ENCODE measurements at regions not wholly inside any gene's neighbourhood (a gene's known extent, or its start where the extent isn't known, plus 50 kb on each side); places are given as distances from the start of the nearest gene placed in this dataset.
A peak's percentile ranks its signal among the peaks of the same experiment; 100 is the strongest.

DNA sequence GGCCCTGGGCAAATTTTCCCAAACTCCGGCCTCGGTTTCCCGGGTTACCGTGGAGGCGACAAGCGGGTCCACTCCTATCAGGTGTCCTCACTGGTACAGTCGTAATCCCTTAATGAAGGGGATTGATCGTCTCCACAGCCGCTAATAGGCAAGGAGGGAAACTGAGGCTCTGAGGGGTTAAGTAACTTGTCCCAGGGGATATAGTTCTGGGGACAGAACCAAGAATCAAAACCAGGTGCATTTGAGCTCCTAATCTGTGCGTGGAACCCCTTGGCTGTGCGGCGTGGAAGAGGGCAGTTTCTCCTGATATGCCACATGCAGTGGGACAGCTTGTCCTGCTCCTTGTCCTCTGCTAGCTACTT lies 157.2 kb downstream of the CYRIA start:
- intact Hi-C loops (cut with micrococcal nuclease), result loop anchor here (2.0 kb wide), 2 partner anchors 568 to 872 kb away; partner anchors contain the start of gene MYCN
- Mint-ChIP-seq H3K27me3 (peaks cover 36% of the 10 kb centered on the region), H3K9me3 (no peaks in the 10 kb centered on the region), H3K27ac (no peak overlapping the region), H3K4me3 (no peak overlapping the region), H3K4me1 (ENCODE audit: low read depth) (no peaks in the 10 kb centered on the region), H3K36me3 (ENCODE audit: low read depth) (no peaks in the 10 kb centered on the region)

GRCh38 chr2:16507655-16508489 lies 157.8 kb downstream of the CYRIA start:
- intact Hi-C loops (cut with micrococcal nuclease), result loop anchor here (2.0 kb wide), 2 partner anchors 567 to 871 kb away; partner anchors contain the start of gene MYCN
- Mint-ChIP-seq H3K9me3 (no peaks in the 10 kb centered on the region), H3K27me3 (peaks cover 36% of the 10 kb centered on the region), H3K27ac (no peak overlapping the region), H3K4me1 (ENCODE audit: low read depth) (no peaks in the 10 kb centered on the region), H3K4me3 (peak overlapping the region; percentile 53), H3K36me3 (ENCODE audit: low read depth) (no peaks in the 10 kb centered on the region)

DNA sequence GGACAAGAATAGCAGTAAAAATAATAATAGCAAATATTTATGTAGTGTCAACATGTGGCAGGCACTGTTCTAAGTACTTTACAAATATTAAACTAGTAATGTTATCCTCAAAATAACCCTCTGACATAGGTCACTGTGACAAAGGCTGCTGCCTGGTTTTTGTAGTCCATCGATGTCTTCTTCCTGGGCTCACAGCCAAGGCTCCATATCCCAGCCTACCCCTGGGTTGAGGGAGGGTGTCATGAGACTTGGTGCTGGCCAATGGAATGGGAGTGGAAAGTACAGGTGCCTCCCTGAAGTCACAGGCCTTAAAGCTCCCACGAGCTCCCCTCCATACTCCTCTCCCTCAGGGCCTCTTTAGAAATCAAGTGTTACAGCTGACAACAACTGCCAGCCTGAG lies 159.3 kb downstream of the CYRIA start:
- H3K4me1 Mint-ChIP-seq (ENCODE audit: low read depth), result no peaks in the 10 kb centered on the region
- H3K27ac Mint-ChIP-seq, result no peak overlapping the region
- intact Hi-C loops (cut with micrococcal nuclease), result no loop called here
- H3K4me3 Mint-ChIP-seq, result no peak overlapping the region
- no peaks in the 10 kb centered on the region for H3K9me3 Mint-ChIP-seq
- H3K36me3 Mint-ChIP-seq (ENCODE audit: low read depth), result no peaks in the 10 kb centered on the region
- H3K27me3 Mint-ChIP-seq, result peaks cover 33% of the 10 kb centered on the region

DNA sequence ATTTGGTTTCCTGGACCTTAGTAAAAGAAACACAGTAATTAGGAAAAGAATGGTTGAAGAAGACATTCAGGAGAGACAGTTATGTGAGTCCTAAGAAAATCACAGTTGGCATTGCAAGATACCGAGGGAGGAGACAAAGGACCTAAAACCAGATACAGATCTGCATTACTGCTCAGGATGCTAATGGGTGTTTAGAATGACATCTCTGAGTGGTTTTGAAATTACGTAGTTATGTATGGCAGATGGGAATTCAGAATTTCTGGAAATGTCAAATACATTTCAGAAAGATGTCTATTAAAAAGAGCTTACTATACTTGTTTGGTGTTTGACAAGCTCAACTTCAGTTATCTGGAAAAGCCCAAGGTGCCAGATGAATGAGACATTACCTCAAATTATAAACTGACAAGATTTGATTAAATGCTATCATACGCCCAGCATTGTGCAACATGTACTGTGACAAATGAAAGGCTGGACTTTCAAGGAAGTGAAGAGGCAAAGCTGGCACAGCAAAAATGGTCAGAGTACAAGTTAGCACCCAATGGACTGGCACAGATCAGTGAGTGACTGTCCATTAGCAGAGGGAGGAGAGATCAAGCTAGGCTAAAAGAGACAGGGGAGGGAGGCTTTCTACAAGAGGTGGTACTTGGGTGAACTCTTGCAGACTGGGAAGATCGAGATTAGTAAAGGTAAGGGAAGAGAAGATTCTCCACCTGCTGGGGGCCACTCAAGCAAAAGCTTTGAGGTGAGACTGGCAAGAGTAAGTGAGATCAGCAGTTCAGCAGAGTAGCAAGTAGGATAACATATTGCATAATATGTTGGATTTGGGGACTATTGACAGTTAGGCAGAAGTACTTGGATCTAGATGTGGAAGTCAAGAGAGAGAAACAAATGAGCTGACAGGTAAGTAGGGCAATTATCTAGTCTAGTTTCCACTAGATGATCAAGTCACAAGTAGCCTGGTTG lies 168.9 kb downstream of the CYRIA start:
- Mint-ChIP-seq H3K4me3 (no peak overlapping the region), H3K27ac (no peak overlapping the region), H3K9me3 (no peaks in the 10 kb centered on the region), H3K4me1 (ENCODE audit: low read depth) (no peaks in the 10 kb centered on the region), H3K36me3 (ENCODE audit: low read depth) (no peaks in the 10 kb centered on the region), H3K27me3 (no peaks in the 10 kb centered on the region)
- intact Hi-C loops (cut with micrococcal nuclease), result no loop called here

GRCh38 chr2:16495509-16496208 lies 170.0 kb downstream of the CYRIA start:
- Mint-ChIP-seq H3K36me3 (ENCODE audit: low read depth) (no peaks in the 10 kb centered on the region), H3K4me1 (ENCODE audit: low read depth) (no peaks in the 10 kb centered on the region), H3K27ac (no peak overlapping the region), H3K4me3 (no peak overlapping the region), H3K27me3 (no peaks in the 10 kb centered on the region), H3K9me3 (no peaks in the 10 kb centered on the region)
- intact Hi-C loops (cut with micrococcal nuclease), result no loop called here

- Mint-ChIP-seq H3K4me1 (ENCODE audit: low read depth) (no peaks in the 10 kb centered on the region), H3K27ac (no peak overlapping the region), H3K27me3 (no peaks in the 10 kb centered on the region), H3K9me3 (no peaks in the 10 kb centered on the region), H3K4me3 (no peak overlapping the region), H3K36me3 (ENCODE audit: low read depth) (no peaks in the 10 kb centered on the region)
- intact Hi-C loops (cut with micrococcal nuclease), result no loop called here
Observed at GRCh38 chr2:16494836-16495508, 170.7 kb downstream of the CYRIA start.

DNA sequence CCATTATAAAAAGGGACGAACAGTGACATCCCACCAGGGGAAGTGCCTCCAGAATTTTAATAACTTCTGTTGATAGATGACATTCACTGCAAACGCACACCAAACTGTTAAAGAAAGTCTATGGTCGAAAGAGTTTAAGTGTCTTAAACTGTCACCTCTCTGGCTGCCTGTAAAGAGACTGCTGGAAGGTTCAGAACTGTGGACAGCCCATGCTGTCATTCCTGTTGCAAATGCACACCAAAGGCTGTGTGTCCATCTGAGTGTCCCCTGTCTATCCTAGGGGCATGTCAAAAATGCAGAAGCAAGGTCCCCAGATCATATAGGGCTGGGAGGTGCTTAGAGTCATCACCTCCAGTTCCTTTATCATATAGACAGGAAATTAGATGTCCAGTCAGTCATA lies 171.8 kb downstream of the CYRIA start:
- Mint-ChIP-seq H3K4me1 (ENCODE audit: low read depth) (no peaks in the 10 kb centered on the region), H3K36me3 (ENCODE audit: low read depth) (no peaks in the 10 kb centered on the region), H3K9me3 (no peaks in the 10 kb centered on the region), H3K4me3 (no peak overlapping the region), H3K27ac (no peak overlapping the region), H3K27me3 (peaks cover 1% of the 10 kb centered on the region)
- intact Hi-C loops (cut with micrococcal nuclease), result no loop called here

- H3K9me3 Mint-ChIP-seq, result no peaks in the 10 kb centered on the region
- H3K4me1 Mint-ChIP-seq (ENCODE audit: low read depth), result no peaks in the 10 kb centered on the region
- no peak overlapping the region for H3K4me3 Mint-ChIP-seq
- H3K27ac Mint-ChIP-seq, result no peak overlapping the region
- intact Hi-C loops (cut with micrococcal nuclease), result loop anchor here (5.0 kb wide), 2 partner anchors 545 to 850 kb away; partner anchors contain the start of gene MYCN
- H3K36me3 Mint-ChIP-seq (ENCODE audit: low read depth), result no peaks in the 10 kb centered on the region
- peaks cover 3% of the 10 kb centered on the region for H3K27me3 Mint-ChIP-seq
Observed at GRCh38 chr2:16487686-16488085, 177.9 kb downstream of the CYRIA start.

DNA sequence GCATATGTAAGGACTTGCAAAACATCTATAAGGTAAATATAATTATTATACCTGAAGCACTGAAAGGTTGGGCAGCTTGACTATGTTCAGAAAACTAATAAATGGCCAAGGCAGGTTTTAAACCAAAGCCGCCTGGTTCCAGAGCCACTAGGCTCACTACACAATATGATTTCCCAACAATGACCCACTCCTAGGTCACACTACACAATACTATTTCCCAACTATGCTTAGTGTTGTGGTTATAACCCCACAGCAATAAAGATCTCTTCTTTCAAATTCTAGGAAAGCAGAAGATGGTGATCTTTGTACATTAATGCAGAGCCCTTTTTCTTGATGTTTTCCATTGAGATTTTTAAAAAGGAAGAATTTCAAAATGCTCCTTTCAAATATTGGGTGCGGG lies 180.4 kb downstream of the CYRIA start:
- peaks cover 3% of the 10 kb centered on the region for H3K27me3 Mint-ChIP-seq
- no peak overlapping the region for H3K4me3 Mint-ChIP-seq
- H3K9me3 Mint-ChIP-seq, result no peaks in the 10 kb centered on the region

GRCh38 chr2:16482460-16482859 lies 183.2 kb downstream of the CYRIA start:
- peaks cover 2% of the 10 kb centered on the region for H3K27me3 Mint-ChIP-seq
- no peaks in the 10 kb centered on the region for H3K9me3 Mint-ChIP-seq
- H3K4me3 Mint-ChIP-seq, result no peak overlapping the region
- intact Hi-C loops (cut with micrococcal nuclease), result no loop called here
- H3K4me1 Mint-ChIP-seq (ENCODE audit: low read depth), result no peaks in the 10 kb centered on the region
- no peaks in the 10 kb centered on the region for H3K36me3 Mint-ChIP-seq (ENCODE audit: low read depth)
- no peak overlapping the region for H3K27ac Mint-ChIP-seq

More for the DNA sequence above, 180.4 kb downstream of the CYRIA start:
- H3K27ac Mint-ChIP-seq, result no peak overlapping the region
- no peaks in the 10 kb centered on the region for H3K36me3 Mint-ChIP-seq (ENCODE audit: low read depth)
- H3K4me1 Mint-ChIP-seq (ENCODE audit: low read depth), result no peaks in the 10 kb centered on the region
- intact Hi-C loops (cut with micrococcal nuclease), result loop anchor here (5.0 kb wide), 2 partner anchors 543 to 848 kb away; partner anchors contain the start of gene MYCN

DNA sequence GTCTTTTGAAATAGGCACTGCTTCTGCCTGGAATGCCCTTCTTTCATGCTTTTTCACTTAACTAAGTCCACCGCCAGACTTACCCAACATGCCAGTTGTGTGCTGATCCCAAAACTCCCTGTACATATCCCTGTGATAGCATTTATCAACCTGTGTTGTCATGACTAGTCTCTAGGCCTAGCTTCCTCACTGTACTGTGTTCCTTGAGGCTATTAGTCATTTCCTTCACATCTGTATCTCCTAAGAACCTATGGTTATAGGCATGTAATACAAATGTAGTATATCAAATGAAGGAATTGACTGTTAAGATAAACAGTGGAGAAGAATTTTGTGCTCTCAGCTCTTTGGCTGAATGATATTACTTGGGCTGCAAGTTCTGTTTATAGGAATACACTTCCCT lies 184.3 kb downstream of the CYRIA start:
- Mint-ChIP-seq H3K4me3 (no peak overlapping the region), H3K36me3 (ENCODE audit: low read depth) (no peaks in the 10 kb centered on the region), H3K27me3 (peaks cover 2% of the 10 kb centered on the region), H3K27ac (no peak overlapping the region), H3K9me3 (no peaks in the 10 kb centered on the region), H3K4me1 (ENCODE audit: low read depth) (no peaks in the 10 kb centered on the region)
- intact Hi-C loops (cut with micrococcal nuclease), result no loop called here

DNA sequence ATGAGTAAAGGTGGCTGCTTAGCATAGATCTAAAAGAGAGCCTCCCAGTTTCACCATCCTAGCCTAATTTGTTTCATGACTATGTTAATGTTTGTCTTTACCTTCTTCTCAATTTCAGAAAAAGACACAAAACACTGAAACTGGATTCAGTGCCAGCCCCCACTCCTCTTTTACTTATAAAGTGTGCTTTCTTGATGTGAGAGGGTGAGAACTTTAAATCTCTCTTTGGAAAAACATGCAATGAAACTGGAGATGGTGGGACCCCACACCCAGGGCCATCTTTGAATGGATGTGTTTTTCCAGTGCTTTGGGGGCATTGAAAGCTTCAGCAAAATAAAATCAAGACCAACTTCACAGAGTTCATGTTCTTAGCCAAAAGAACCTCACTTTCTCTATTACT lies 185.9 kb downstream of the CYRIA start:
- intact Hi-C loops (cut with micrococcal nuclease), result no loop called here
- peaks cover 2% of the 10 kb centered on the region for H3K27me3 Mint-ChIP-seq
- no peaks in the 10 kb centered on the region for H3K4me1 Mint-ChIP-seq (ENCODE audit: low read depth)
- no peaks in the 10 kb centered on the region for H3K9me3 Mint-ChIP-seq
- no peaks in the 10 kb centered on the region for H3K36me3 Mint-ChIP-seq (ENCODE audit: low read depth)
- no peak overlapping the region for H3K4me3 Mint-ChIP-seq
- no peak overlapping the region for H3K27ac Mint-ChIP-seq

- H3K27me3 Mint-ChIP-seq, result peaks cover 2% of the 10 kb centered on the region
- no peaks in the 10 kb centered on the region for H3K9me3 Mint-ChIP-seq
- H3K36me3 Mint-ChIP-seq (ENCODE audit: low read depth), result no peaks in the 10 kb centered on the region
- H3K4me1 Mint-ChIP-seq (ENCODE audit: low read depth), result no peaks in the 10 kb centered on the region
- no peak overlapping the region for H3K27ac Mint-ChIP-seq
- H3K4me3 Mint-ChIP-seq, result no peak overlapping the region
- intact Hi-C loops (cut with micrococcal nuclease), result no loop called here
Observed at GRCh38 chr2:16478434-16479210, 187.0 kb downstream of the CYRIA start.
